GM19452 (cell line): ENCODE measurements at regions not wholly inside any gene's neighbourhood (a gene's known extent, or its start where the extent isn't known, plus 50 kb on each side); places are given as distances from the start of the nearest gene placed in this dataset.
"Not testable (repeated sequence)": the region's sequence is repeated elsewhere in the genome, so short reads cannot be mapped to it uniquely, and the experiment has no call there.

Experiments used
- ATAC-seq: cut with Tn5 transposase; IDR thresholded peaks from one replicate; pipeline ENCODE4 v1.9.1; 2021; ENCODE audit not compliant: unreplicated experiment

- no peak for ATAC-seq
These were observed 294.3 kb upstream of the ZNF804A start for GRCh38 chr2:184304006-184304405.

GRCh38 chr2:184305105-184305504 is 293.2 kb upstream of the ZNF804A start:
- no peak for ATAC-seq

- no peak for ATAC-seq
These were observed 289.6 kb upstream of the ZNF804A start for GRCh38 chr2:184308706-184309105.

GRCh38 chr2:184312970-184313369 is 285.4 kb upstream of the ZNF804A start:
- no peak for ATAC-seq

- ATAC-seq, result no peak
These were observed 283.5 kb upstream of the ZNF804A start for GRCh38 chr2:184314829-184315228.

- no peak for ATAC-seq
These were observed 281.4 kb upstream of the ZNF804A start for GRCh38 chr2:184316921-184317320.

- no peak for ATAC-seq
These were observed 275.7 kb upstream of the ZNF804A start for GRCh38 chr2:184322615-184323014.

- ATAC-seq, result no peak
These were observed 272.3 kb upstream of the ZNF804A start for GRCh38 chr2:184326066-184326465.

GRCh38 chr2:184327805-184328204 is 270.5 kb upstream of the ZNF804A start:
- ATAC-seq, result not testable (repeated sequence)

- ATAC-seq, result not testable (repeated sequence)
These were observed 267.8 kb upstream of the ZNF804A start for GRCh38 chr2:184330561-184330960.

- no peak for ATAC-seq
These were observed 261.6 kb upstream of the ZNF804A start for GRCh38 chr2:184336688-184337087.

GRCh38 chr2:184338771-184339170 is 259.6 kb upstream of the ZNF804A start:
- ATAC-seq, result no peak

GRCh38 chr2:184339966-184340365 is 258.4 kb upstream of the ZNF804A start:
- no peak for ATAC-seq

GRCh38 chr2:184346338-184346862 is 251.9 kb upstream of the ZNF804A start:
- no peak for ATAC-seq

- no peak for ATAC-seq
These were observed 247.2 kb upstream of the ZNF804A start for GRCh38 chr2:184351126-184351525.

GRCh38 chr2:184357033-184357432 is 241.3 kb upstream of the ZNF804A start:
- no peak for ATAC-seq

GRCh38 chr2:184359379-184359778 is 238.9 kb upstream of the ZNF804A start:
- no peak for ATAC-seq

- ATAC-seq, result no peak
These were observed 235.1 kb upstream of the ZNF804A start for GRCh38 chr2:184363213-184363612.

GRCh38 chr2:184367211-184367610 is 231.1 kb upstream of the ZNF804A start:
- no peak for ATAC-seq

GRCh38 chr2:184369307-184369706 is 229.0 kb upstream of the ZNF804A start:
- ATAC-seq, result no peak

GRCh38 chr2:184370954-184371353 is 227.4 kb upstream of the ZNF804A start:
- no peak for ATAC-seq

- ATAC-seq, result no peak
These were observed 226.7 kb upstream of the ZNF804A start for GRCh38 chr2:184371641-184372040.

- ATAC-seq, result no peak
These were observed 225.8 kb upstream of the ZNF804A start for GRCh38 chr2:184372484-184372883.

- ATAC-seq, result no peak
These were observed 203.7 kb upstream of the ZNF804A start for GRCh38 chr2:184394642-184395041.
